ENCODE measurements at regions not wholly inside any gene's neighbourhood (a gene's known extent, or its start where the extent isn't known, plus 50 kb on each side); places are given as distances from the start of the nearest gene placed in this dataset.

GRCh38 chr9:135219676-135220600 is 132.5 kb downstream of the OLFM1 start:
- TF ChIP-seq CREB5 (CRISPR knock-in tag; IDR thresholded peaks at IDR 0.05; ENCODE audit: low read depth) (no peak), ISL1 (CRISPR knock-in tag; IDR thresholded peaks at IDR 0.05) (no peak), ARNTL (CRISPR knock-in tag; IDR thresholded peaks at IDR 0.05; ENCODE audit: borderline replicate concordance, low read depth) (no peak), POU6F1 (CRISPR knock-in tag; IDR thresholded peaks at IDR 0.05; ENCODE audit: borderline replicate concordance, low read depth) (no peak), RARB (CRISPR knock-in tag; IDR thresholded peaks at IDR 0.05) (no peak), PPARA (CRISPR knock-in tag; IDR thresholded peaks at IDR 0.05; ENCODE audit: borderline replicate concordance) (no peak), SNAI2 (CRISPR knock-in tag; IDR thresholded peaks at IDR 0.05) (no peak), GLIS3 (CRISPR knock-in tag; IDR thresholded peaks at IDR 0.05) (no peak), BACH2 (CRISPR knock-in tag; IDR thresholded peaks at IDR 0.05; ENCODE audit: borderline replicate concordance) (no peak), ESRRG (CRISPR knock-in tag; IDR thresholded peaks at IDR 0.05) (no peak), ZNF8 (CRISPR knock-in tag; IDR thresholded peaks at IDR 0.05) (no peak), OSR1 (CRISPR knock-in tag; IDR thresholded peaks at IDR 0.05) (no peak), ZFP30 (CRISPR knock-in tag; IDR thresholded peaks at IDR 0.05) (no peak), TCF4 (CRISPR knock-in tag; IDR thresholded peaks at IDR 0.05; ENCODE audit: borderline replicate concordance) (no peak), TOX (CRISPR knock-in tag; IDR thresholded peaks at IDR 0.05; ENCODE audit: borderline replicate concordance) (no peak), PATZ1 (CRISPR knock-in tag; IDR thresholded peaks at IDR 0.05; ENCODE audit: borderline replicate concordance) (no peak), ZNF565 (CRISPR knock-in tag; conservative IDR thresholded peaks at IDR 0.05; ENCODE audit: low read depth) (no peak)
- ATAC-seq = no peak

GRCh38 chr9:135220601-135221575 is 133.4 kb downstream of the OLFM1 start:
- TF ChIP-seq PATZ1 (CRISPR knock-in tag; IDR thresholded peaks at IDR 0.05; ENCODE audit: borderline replicate concordance) (no peak), TOX (CRISPR knock-in tag; IDR thresholded peaks at IDR 0.05; ENCODE audit: borderline replicate concordance) (no peak), CSDC2 (CRISPR knock-in tag; IDR thresholded peaks at IDR 0.05) (no peak), BACH2 (CRISPR knock-in tag; IDR thresholded peaks at IDR 0.05; ENCODE audit: borderline replicate concordance) (no peak), GLIS3 (CRISPR knock-in tag; IDR thresholded peaks at IDR 0.05) (no peak), PPARA (CRISPR knock-in tag; IDR thresholded peaks at IDR 0.05; ENCODE audit: borderline replicate concordance) (no peak), ESRRG (CRISPR knock-in tag; IDR thresholded peaks at IDR 0.05) (no peak), OSR1 (CRISPR knock-in tag; IDR thresholded peaks at IDR 0.05) (no peak)
- no peak for ATAC-seq

- TF ChIP-seq ZFP3 (CRISPR knock-in tag; IDR thresholded peaks at IDR 0.05) = no peak
- TF ChIP-seq ZC3H10 (CRISPR knock-in tag; IDR thresholded peaks at IDR 0.05) = no peak
- TF ChIP-seq ESRRG (CRISPR knock-in tag; IDR thresholded peaks at IDR 0.05) = no peak
- TF ChIP-seq CREB5 (CRISPR knock-in tag; IDR thresholded peaks at IDR 0.05; ENCODE audit: low read depth) = no peak
- TF ChIP-seq GLIS3 (CRISPR knock-in tag; IDR thresholded peaks at IDR 0.05) = no peak
- no peak for TF ChIP-seq ZFP30 (CRISPR knock-in tag; IDR thresholded peaks at IDR 0.05)
- TF ChIP-seq ARNTL (CRISPR knock-in tag; IDR thresholded peaks at IDR 0.05; ENCODE audit: borderline replicate concordance, low read depth) = no peak
- no peak for TF ChIP-seq PATZ1 (CRISPR knock-in tag; IDR thresholded peaks at IDR 0.05; ENCODE audit: borderline replicate concordance)
- no peak for TF ChIP-seq TCF4 (CRISPR knock-in tag; IDR thresholded peaks at IDR 0.05; ENCODE audit: borderline replicate concordance)
- TF ChIP-seq TOX (CRISPR knock-in tag; IDR thresholded peaks at IDR 0.05; ENCODE audit: borderline replicate concordance) = no peak
- TF ChIP-seq RARB (CRISPR knock-in tag; IDR thresholded peaks at IDR 0.05) = no peak
- ATAC-seq = no peak
These were observed 134.1 kb downstream of the OLFM1 start for GRCh38 chr9:135221576-135221950.

All from SK-N-SH treated with all-trans-retinoic acid at 6 μM for 48 hours (cell line).